B cell (primary cell): ENCODE measurements at regions not wholly inside any gene's neighbourhood (a gene's known extent, or its start where the extent isn't known, plus 50 kb on each side); places are given as distances from the start of the nearest gene placed in this dataset.
"Not testable (repeated sequence)": the region's sequence is repeated elsewhere in the genome, so short reads cannot be mapped to it uniquely, and the experiment has no call there.

Experiments
- ATAC-seq: fragments of 200-7000 bp; cut with Tn5 transposase; one replicate; pipeline ENCODE4 v1.10.0; 2021; ENCODE audit warnings: low read depth, mild to moderate bottlenecking, moderate number of reproducible peaks, moderate library complexity
- CTCF ChIA-PET: fragments of 350-600 bp; sonication (Branson Sonifier 250); formaldehyde crosslinking; loops from one replicate; lab custom pipeline; 2021; ENCODE audit warnings: antibody characterized with exemption, inconsistent platforms; lab: Charles Lee
- POLR2A ChIA-PET: fragments of 350-600 bp; sonication (Branson Sonifier 250); formaldehyde crosslinking; loops from one replicate; lab custom pipeline; 2021; ENCODE audit warnings: antibody characterized with exemption; lab: Charles Lee
- DNase-seq: peaks from one replicate; pipeline ENCODE4 v3.0.0; 2013
- H2AFZ ChIP-seq: 2 replicates; pipeline ENCODE4 v1.6.1; 2012; ENCODE audit warnings: mild to moderate bottlenecking, low read depth, low read length; ENCODE audit not compliant: insufficient read depth, poor library complexity, severe bottlenecking
- H3K27ac ChIP-seq, 2 donors: 1 replicate in 1 of 2; 2 replicates in 1 of 2; pipeline ENCODE4 v1.5.1; 2012 to 2013; ENCODE audit warnings: low read length in 2 of 2, mild to moderate bottlenecking in 2 of 2, moderate library complexity in 1 of 2
- H3K27me3 ChIP-seq, 4 experiments: fragments of 200-600 bp in 1 of 4; sonication (generic) in 1 of 4; replicated peaks in 1 of 4; 1 replicate in 2 of 4; 2 replicates in 2 of 4; pipeline versions ENCODE4 v1.6.1 to v1.7.0; 2013 to 2016; ENCODE audit warnings: low read length in 3 of 4, mild to moderate bottlenecking in 2 of 4, mixed read lengths in 1 of 4, moderate library complexity in 1 of 4; ENCODE audit not compliant: insufficient read depth in 4 of 4, control insufficient read depth in 3 of 4; ENCODE audit errors: control extremely low read depth in 1 of 4
- H3K36me3 ChIP-seq, 2 experiments: replicated peaks in 1 of 2; 1 replicate in 1 of 2; 2 replicates in 1 of 2; pipeline versions ENCODE4 v1.6.1 to v1.7.1; 2013; ENCODE audit warnings: low read length in 1 of 2; ENCODE audit not compliant: insufficient read depth in 2 of 2, control insufficient read depth in 1 of 2; ENCODE audit errors: control extremely low read depth in 1 of 2, extremely low read depth in 1 of 2
- H3K4me1 ChIP-seq, 2 donors: fragments of 200-600 bp in 1 of 2; sonication (generic) in 1 of 2; 1 replicate in 1 of 2; 2 replicates in 1 of 2; pipeline versions ENCODE4 v1.5.1 to v1.6.1; 2013 to 2017; ENCODE audit warnings: low read length in 2 of 2; ENCODE audit not compliant: control insufficient read depth in 2 of 2, insufficient read depth in 2 of 2
- H3K4me2 ChIP-seq: replicated peaks from 2 replicates; pipeline ENCODE3; 2012; ENCODE audit warnings: mild to moderate bottlenecking, low read depth, low read length; ENCODE audit not compliant: poor library complexity, severe bottlenecking
- H3K4me3 ChIP-seq, 5 experiments: fragments of 200-600 bp in 1 of 5; sonication (generic) in 1 of 5; 1 replicate in 3 of 5; 2 replicates in 2 of 5; pipeline versions ENCODE4 v1.5.1 to v1.7.0; 2011 to 2016; ENCODE audit warnings: low read length in 4 of 5, mild to moderate bottlenecking in 4 of 5, low read depth in 2 of 5, control low read depth in 1 of 5, moderate library complexity in 1 of 5; ENCODE audit not compliant: insufficient read depth in 1 of 5; ENCODE audit errors: control extremely low read depth in 1 of 5, extremely low read depth in 1 of 5
- H3K79me2 ChIP-seq: fragments of 200-600 bp; sonication (generic); one replicate; pipeline ENCODE4 v1.6.0; 2016; ENCODE audit warnings: low read length; ENCODE audit not compliant: control insufficient read depth, insufficient read depth
- H3K9ac ChIP-seq: fragments of 200-600 bp; sonication (generic); 2 replicates; pipeline ENCODE4 v1.6.1; 2017; ENCODE audit warnings: mild to moderate bottlenecking, low read length, moderate library complexity
- H3K9me3 ChIP-seq, 3 donors: one replicate each; pipeline versions ENCODE4 v1.6.1 to v1.7.1; 2013; ENCODE audit warnings: low read length in 2 of 3; ENCODE audit not compliant: control insufficient read depth in 2 of 3, insufficient read depth in 1 of 3; ENCODE audit errors: control extremely low read depth in 1 of 3
- H4K20me1 ChIP-seq: 2 replicates; pipeline ENCODE4 v1.6.0; 2012; ENCODE audit warnings: mild to moderate bottlenecking, low read length; ENCODE audit not compliant: insufficient read depth, control insufficient read depth, poor library complexity, severe bottlenecking
- H3K27ac Mint-ChIP-seq: one replicate; pipeline ENCODE4 v1.8.0; 2021; ENCODE audit warnings: mixed read lengths
- H3K27me3 Mint-ChIP-seq: one replicate; pipeline ENCODE4 v1.8.0; 2021; ENCODE audit warnings: mixed read lengths
- H3K4me1 Mint-ChIP-seq: one replicate; pipeline ENCODE4 v1.8.0; 2021; ENCODE audit warnings: mixed read lengths
- H3K4me3 Mint-ChIP-seq: one replicate; pipeline ENCODE4 v1.8.0; 2021; ENCODE audit warnings: mixed read lengths
- H3K9me3 Mint-ChIP-seq: one replicate; pipeline ENCODE4 v1.8.0; 2022; ENCODE audit warnings: mixed read lengths; ENCODE audit not compliant: insufficient read depth
- EZH2 ChIP-seq: IDR thresholded peaks from 2 replicates; pipeline ENCODE4 v1.6.1; 2012; ENCODE audit warnings: borderline replicate concordance, low read depth, mild to moderate bottlenecking, moderate library complexity, low read length; ENCODE audit not compliant: insufficient read depth, poor library complexity, severe bottlenecking
- WGBS: methylation state at CpG from one replicate; pipeline ENCODE4 v1.1.5; 2013; ENCODE audit warnings: missing lambda C conversion rate; ENCODE audit not compliant: insufficient coverage; 5-methylcytosine and 5-hydroxymethylcytosine counted together
- intact Hi-C: fragments of 100-400 bp; cut with micrococcal nuclease; formaldehyde crosslinking; loops from one replicate; pipeline ENCODE4 v1.10.0; 2022
- TF ChIP-seq, protein P1 (sequence below): fragments of 200-600 bp; IDR thresholded peaks from one replicate; pipeline ENCODE4 v1.8.0; 2022; ENCODE audit warnings: antibody characterized with exemption, mild to moderate bottlenecking

DNA sequence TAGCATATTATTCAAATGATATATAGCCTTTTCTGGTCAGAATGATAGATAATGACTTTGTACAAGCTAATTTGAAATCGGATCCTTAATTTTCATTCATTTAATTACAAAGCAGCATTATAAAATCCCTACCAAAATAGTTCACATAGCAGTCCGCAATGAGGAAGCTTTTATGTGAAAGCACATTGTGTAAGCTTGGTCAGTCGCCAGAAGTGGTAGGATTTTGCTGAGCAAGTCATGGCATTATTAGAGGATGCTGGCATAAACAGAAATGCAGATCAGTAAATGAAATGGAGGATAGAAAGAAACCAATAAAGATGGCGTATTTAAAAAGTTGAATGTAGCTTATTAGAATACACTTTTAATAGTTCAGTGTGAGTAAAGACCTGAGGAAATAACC, 93.2 kb upstream of the DIAPH2 start:
- no peak for TF ChIP-seq EZH2
- TF ChIP-seq, protein P1, sequence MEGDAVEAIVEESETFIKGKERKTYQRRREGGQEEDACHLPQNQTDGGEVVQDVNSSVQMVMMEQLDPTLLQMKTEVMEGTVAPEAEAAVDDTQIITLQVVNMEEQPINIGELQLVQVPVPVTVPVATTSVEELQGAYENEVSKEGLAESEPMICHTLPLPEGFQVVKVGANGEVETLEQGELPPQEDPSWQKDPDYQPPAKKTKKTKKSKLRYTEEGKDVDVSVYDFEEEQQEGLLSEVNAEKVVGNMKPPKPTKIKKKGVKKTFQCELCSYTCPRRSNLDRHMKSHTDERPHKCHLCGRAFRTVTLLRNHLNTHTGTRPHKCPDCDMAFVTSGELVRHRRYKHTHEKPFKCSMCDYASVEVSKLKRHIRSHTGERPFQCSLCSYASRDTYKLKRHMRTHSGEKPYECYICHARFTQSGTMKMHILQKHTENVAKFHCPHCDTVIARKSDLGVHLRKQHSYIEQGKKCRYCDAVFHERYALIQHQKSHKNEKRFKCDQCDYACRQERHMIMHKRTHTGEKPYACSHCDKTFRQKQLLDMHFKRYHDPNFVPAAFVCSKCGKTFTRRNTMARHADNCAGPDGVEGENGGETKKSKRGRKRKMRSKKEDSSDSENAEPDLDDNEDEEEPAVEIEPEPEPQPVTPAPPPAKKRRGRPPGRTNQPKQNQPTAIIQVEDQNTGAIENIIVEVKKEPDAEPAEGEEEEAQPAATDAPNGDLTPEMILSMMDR = no peak
- no peak overlapping the region for H3K4me2 ChIP-seq
- ChIA-PET POLR2A (no interaction called here), CTCF (no interaction called here)
- intact Hi-C loops = no loop called here
- H3K4me1 Mint-ChIP-seq = no peaks in the 10 kb centered on the region
- H3K4me3 ChIP-seq = no peak overlapping the region
- H3K36me3 ChIP-seq = no peaks in the 10 kb centered on the region
- no peaks in the 10 kb centered on the region for H3K4me1 ChIP-seq
- ATAC-seq = no peak
- DNase-seq = no peak
- H2AFZ ChIP-seq = no peak overlapping the region
- no CpG with 5 or more reads among the region's 4 CpGs for WGBS
- H3K27ac ChIP-seq = no peak overlapping the region
- no peak overlapping the region for H3K27ac Mint-ChIP-seq
- H3K27me3 Mint-ChIP-seq = no peaks in the 10 kb centered on the region
- no peaks in the 10 kb centered on the region for H4K20me1 ChIP-seq
- no peaks in the 10 kb centered on the region for H3K27me3 ChIP-seq
- H3K4me3 Mint-ChIP-seq = no peak overlapping the region
- H3K9me3 ChIP-seq = no peaks in the 10 kb centered on the region
- no peak overlapping the region for H3K9ac ChIP-seq
- no peaks in the 10 kb centered on the region for H3K79me2 ChIP-seq
- no peaks in the 10 kb centered on the region for H3K9me3 Mint-ChIP-seq

DNA sequence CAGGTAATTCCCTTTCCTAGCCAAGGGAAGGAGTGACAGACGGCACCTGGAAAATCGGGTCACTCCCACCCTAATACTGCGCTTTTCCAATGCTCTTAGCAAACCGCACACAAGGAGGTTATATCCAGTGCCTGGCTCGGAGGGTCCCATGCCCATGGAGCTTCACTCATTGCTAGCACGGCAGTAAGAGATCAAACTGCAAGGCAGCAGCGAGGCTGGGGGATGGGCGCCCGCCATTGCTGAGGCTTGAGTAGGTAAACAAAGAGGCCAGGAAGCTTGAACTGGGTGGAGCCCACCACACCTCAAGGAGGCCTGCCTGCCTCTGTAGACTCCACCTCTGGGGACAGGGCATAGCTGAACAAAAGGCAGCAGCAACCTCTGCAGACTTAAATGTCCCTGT, 86.8 kb upstream of the DIAPH2 start:
- DNase-seq, H3K9me3 ChIP-seq, H3K27ac ChIP-seq, H3K27ac Mint-ChIP-seq, ATAC-seq, H3K36me3 ChIP-seq, H3K4me3 ChIP-seq, H3K4me2 ChIP-seq, H3K4me1 Mint-ChIP-seq, H3K27me3 ChIP-seq, H4K20me1 ChIP-seq, H3K4me1 ChIP-seq, H3K27me3 Mint-ChIP-seq, intact Hi-C loops, H3K9ac ChIP-seq, CTCF ChIA-PET, H3K9me3 Mint-ChIP-seq, H2AFZ ChIP-seq, POLR2A ChIA-PET, H3K79me2 ChIP-seq, H3K4me3 Mint-ChIP-seq: not testable (repeated sequence)
- 97% methylated on average over 6 of the region's 9 CpGs for WGBS
